RWPE1 (cell line): ENCODE measurements at regions not wholly inside any gene's neighbourhood (a gene's known extent, or its start where the extent isn't known, plus 50 kb on each side); places are given as distances from the start of the nearest gene placed in this dataset.
"Not testable (repeated sequence)": the region's sequence is repeated elsewhere in the genome, so short reads cannot be mapped to it uniquely, and the experiment has no call there.

Experiments used
- CTCF ChIA-PET: fragments of 350-600 bp; sonication (Branson Sonifier 250); formaldehyde crosslinking; extraction: SDS; loops from one replicate; lab custom pipeline; 2021; lab: Yijun Ruan, JAX
- POLR2A ChIA-PET: fragments of 400-600 bp; formaldehyde crosslinking; extraction: SDS; loops from one replicate; lab custom pipeline; 2020; ENCODE audit warnings: antibody characterized with exemption; ENCODE audit not compliant: low non-redundant PET; lab: Yijun Ruan, JAX
- DNase-seq: peaks from one replicate; pipeline ENCODE4 v3.0.0; 2012; ENCODE audit warnings: low spot score
- H3K27ac ChIP-seq: fragments of 450-650 bp; 2 replicates; pipeline ENCODE4 v1.5.1; 2017
- CTCF ChIP-seq: fragments of 450-650 bp; conservative IDR thresholded peaks from 2 replicates; pipeline ENCODE4 v1.5.1; 2017; ENCODE audit warnings: low read depth, mild to moderate bottlenecking

GRCh38 chr6:147999001-147999540 is 343.6 kb upstream of the SASH1 start:
- CTCF ChIA-PET: no interaction called here
- POLR2A ChIA-PET: no interaction called here
- no peak overlapping the region for H3K27ac ChIP-seq
- DNase-seq: no peak
- TF ChIP-seq CTCF: no peak

- ChIA-PET POLR2A (no interaction called here), CTCF (interaction anchor here (0.7 kb wide), 1 partner anchor 164 kb away, joined by 3 read pairs; no protein-coding TSS in a partner anchor)
- DNase-seq: no peak
- no peak for TF ChIP-seq CTCF
- no peak overlapping the region for H3K27ac ChIP-seq
These were observed 340.6 kb upstream of the SASH1 start for GRCh38 chr6:148001844-148002642.

GRCh38 chr6:148004651-148005050 is 338.0 kb upstream of the SASH1 start:
- ChIA-PET CTCF (interaction anchor here (0.6 kb wide), 1 partner anchor 484 kb away, joined by 4 read pairs; no protein-coding TSS in a partner anchor), POLR2A (no interaction called here)

GRCh38 chr6:148005806-148006205 is 336.8 kb upstream of the SASH1 start:
- CTCF ChIA-PET: no interaction called here
- TF ChIP-seq CTCF: no peak
- DNase-seq: no peak
- POLR2A ChIA-PET: no interaction called here
- no peak overlapping the region for H3K27ac ChIP-seq

More at GRCh38 chr6:148004651-148005050, 338.0 kb upstream of the SASH1 start:
- TF ChIP-seq CTCF: no peak
- no peak for DNase-seq
- no peak overlapping the region for H3K27ac ChIP-seq

- DNase-seq: not testable (repeated sequence)
These were observed 332.1 kb upstream of the SASH1 start for GRCh38 chr6:148010516-148010915.

GRCh38 chr6:148016013-148016412 is 326.6 kb upstream of the SASH1 start:
- TF ChIP-seq CTCF: no peak
- POLR2A ChIA-PET: no interaction called here
- CTCF ChIA-PET: no interaction called here
- DNase-seq: no peak
- no peak overlapping the region for H3K27ac ChIP-seq

More at GRCh38 chr6:148010516-148010915, 332.1 kb upstream of the SASH1 start:
- CTCF ChIA-PET: interaction anchor here (0.6 kb wide), 1 partner anchor 519 kb away, joined by 6 read pairs; no protein-coding TSS in a partner anchor
- POLR2A ChIA-PET, H3K27ac ChIP-seq: not testable (repeated sequence)

GRCh38 chr6:148021165-148021564 is 321.5 kb upstream of the SASH1 start:
- ChIA-PET POLR2A (no interaction called here), CTCF (no interaction called here)
- DNase-seq: no peak
- H3K27ac ChIP-seq: no peak overlapping the region
- no peak for TF ChIP-seq CTCF
